Brain microvascular endothelial cell (primary cell): ENCODE measurements at regions not wholly inside any gene's neighbourhood (a gene's known extent, or its start where the extent isn't known, plus 50 kb on each side); places are given as distances from the start of the nearest gene placed in this dataset.

Experiments
- DNase-seq: peaks from one replicate; pipeline ENCODE4 v3.0.0-alpha.2; 2020
- H3K27ac ChIP-seq: fragments of 250-450 bp; sonication (Bioruptor Pico); 2 replicates; pipeline ENCODE4 v1.5.1; 2020; ENCODE audit warnings: mild to moderate bottlenecking, moderate library complexity
- H3K27me3 ChIP-seq: fragments of 250-450 bp; sonication (Bioruptor Pico); replicated peaks from 2 replicates; pipeline ENCODE4 v1.5.1; 2020; ENCODE audit warnings: mild to moderate bottlenecking
- H3K36me3 ChIP-seq: fragments of 250-450 bp; sonication (Bioruptor Pico); replicated peaks from 2 replicates; pipeline ENCODE4 v1.5.1; 2020; ENCODE audit warnings: mild to moderate bottlenecking
- H3K4me3 ChIP-seq: 2 replicates; pipeline ENCODE4 v1.5.1; 2011; ENCODE audit warnings: low read depth, mild to moderate bottlenecking, control low read depth, low read length, moderate library complexity
- in situ Hi-C: cut with HindIII; loops from 2 replicates; pipeline ENCODE4 v1.10.0; 2017; ENCODE audit warnings: low sequenced_read_pairs, low pct_ligation_motif_present
- TF ChIP-seq, protein P1 (sequence below): IDR thresholded peaks from 2 replicates; pipeline ENCODE4 v1.5.1; 2011; ENCODE audit warnings: low read depth, mild to moderate bottlenecking, moderate library complexity, low read length, control low read depth, inconsistent platforms; ENCODE audit errors: missing control alignments

DNA sequence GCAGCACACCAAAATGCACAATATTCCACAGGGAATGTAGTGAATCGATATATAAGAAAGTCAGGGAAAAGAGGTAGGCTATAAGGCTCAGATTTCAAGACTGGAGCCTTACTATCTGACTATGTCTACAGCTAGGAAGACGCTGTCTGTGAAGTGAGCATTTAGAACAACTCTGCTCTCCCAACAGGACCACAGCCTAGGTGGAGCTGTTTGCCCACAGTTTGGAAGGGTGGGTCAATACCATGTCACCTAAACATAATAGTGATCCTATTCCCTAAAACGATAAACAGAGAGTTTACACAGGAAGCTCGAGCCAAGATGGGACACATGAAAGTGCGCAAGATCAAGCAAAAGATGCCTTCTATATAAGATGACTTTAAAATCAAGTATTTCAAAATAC lies 2486.0 kb upstream of the PCDH20 start:
- Histone ChIP-seq H3K27ac (no peak overlapping the region), H3K27me3 (no peaks in the 10 kb centered on the region), H3K36me3 (no peaks in the 10 kb centered on the region), H3K4me3 (no peak overlapping the region)
- TF ChIP-seq, protein P1, sequence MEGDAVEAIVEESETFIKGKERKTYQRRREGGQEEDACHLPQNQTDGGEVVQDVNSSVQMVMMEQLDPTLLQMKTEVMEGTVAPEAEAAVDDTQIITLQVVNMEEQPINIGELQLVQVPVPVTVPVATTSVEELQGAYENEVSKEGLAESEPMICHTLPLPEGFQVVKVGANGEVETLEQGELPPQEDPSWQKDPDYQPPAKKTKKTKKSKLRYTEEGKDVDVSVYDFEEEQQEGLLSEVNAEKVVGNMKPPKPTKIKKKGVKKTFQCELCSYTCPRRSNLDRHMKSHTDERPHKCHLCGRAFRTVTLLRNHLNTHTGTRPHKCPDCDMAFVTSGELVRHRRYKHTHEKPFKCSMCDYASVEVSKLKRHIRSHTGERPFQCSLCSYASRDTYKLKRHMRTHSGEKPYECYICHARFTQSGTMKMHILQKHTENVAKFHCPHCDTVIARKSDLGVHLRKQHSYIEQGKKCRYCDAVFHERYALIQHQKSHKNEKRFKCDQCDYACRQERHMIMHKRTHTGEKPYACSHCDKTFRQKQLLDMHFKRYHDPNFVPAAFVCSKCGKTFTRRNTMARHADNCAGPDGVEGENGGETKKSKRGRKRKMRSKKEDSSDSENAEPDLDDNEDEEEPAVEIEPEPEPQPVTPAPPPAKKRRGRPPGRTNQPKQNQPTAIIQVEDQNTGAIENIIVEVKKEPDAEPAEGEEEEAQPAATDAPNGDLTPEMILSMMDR, result no peak
- DNase-seq, result no peak
- in situ Hi-C loops, result no loop called here

DNA sequence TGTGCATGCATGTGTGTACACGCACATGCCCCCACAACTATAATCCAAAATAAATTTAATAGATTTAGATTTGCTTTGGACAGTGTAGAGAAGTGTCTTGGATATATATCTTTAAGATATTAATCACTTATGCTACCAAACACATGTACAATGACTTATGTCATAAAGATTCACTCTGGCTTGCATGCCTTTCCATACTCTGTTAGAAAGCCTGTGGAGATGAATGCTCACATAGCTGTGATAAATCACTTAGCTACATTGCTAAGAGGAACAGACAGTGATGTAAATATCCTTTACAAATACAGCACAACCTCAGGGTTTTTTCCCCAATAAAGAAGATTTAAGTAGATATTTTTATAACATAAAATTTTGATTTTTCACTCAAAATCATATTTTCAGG lies 2484.8 kb upstream of the PCDH20 start:
- no peak overlapping the region for H3K27ac ChIP-seq
- H3K36me3 ChIP-seq, result no peaks in the 10 kb centered on the region
- H3K27me3 ChIP-seq, result no peaks in the 10 kb centered on the region
- no peak overlapping the region for H3K4me3 ChIP-seq
- DNase-seq, result no peak
- TF ChIP-seq, protein P1, result no peak
- in situ Hi-C loops, result no loop called here

DNA sequence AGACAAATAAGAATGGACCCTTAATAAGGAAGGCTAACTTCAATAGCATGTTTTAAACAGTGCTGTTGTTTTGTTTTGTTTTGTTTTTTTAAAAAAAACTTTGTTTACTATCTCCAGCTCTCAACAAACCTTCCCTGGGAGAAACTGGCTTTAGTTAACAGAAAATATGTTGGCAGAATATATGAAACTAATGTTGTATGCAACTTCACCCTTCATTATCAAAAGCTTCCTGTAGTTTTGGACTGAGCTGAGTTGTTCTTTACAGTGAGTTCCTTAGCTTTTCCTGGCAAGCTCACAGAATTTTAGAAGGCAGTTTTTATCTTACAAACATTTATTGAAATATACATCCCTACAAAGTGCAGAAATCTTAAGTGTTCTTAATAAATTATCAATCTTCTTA lies 2480.7 kb upstream of the PCDH20 start:
- no peak for DNase-seq
- H3K27ac ChIP-seq, result no peak overlapping the region
- TF ChIP-seq, protein P1, result no peak
- in situ Hi-C loops, result no loop called here
- H3K36me3 ChIP-seq, result no peaks in the 10 kb centered on the region
- H3K27me3 ChIP-seq, result no peaks in the 10 kb centered on the region
- H3K4me3 ChIP-seq, result no peak overlapping the region

DNA sequence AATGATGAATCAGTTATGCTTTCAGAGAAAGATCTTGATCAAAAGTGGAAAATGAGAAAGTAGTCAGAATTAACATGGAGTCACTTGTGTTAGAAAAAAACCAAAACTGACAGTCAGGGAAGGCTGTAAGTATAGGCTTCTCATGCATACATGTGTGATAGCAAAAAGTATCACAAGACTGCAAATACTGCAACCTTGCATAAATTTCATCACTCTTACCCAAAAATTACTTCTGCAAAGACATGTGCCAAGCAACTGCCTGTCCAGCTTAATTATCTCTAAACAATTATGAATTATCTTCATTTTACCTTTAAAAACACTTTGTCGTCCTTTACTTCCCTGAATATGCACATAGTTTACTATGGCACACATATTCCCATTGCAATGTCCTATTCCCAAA lies 2466.4 kb upstream of the PCDH20 start:
- DNase-seq, result no peak
- Histone ChIP-seq H3K36me3 (no peaks in the 10 kb centered on the region), H3K27ac (no peak overlapping the region), H3K27me3 (no peaks in the 10 kb centered on the region), H3K4me3 (no peak overlapping the region)
- TF ChIP-seq, protein P1, result no peak
- in situ Hi-C loops, result no loop called here

DNA sequence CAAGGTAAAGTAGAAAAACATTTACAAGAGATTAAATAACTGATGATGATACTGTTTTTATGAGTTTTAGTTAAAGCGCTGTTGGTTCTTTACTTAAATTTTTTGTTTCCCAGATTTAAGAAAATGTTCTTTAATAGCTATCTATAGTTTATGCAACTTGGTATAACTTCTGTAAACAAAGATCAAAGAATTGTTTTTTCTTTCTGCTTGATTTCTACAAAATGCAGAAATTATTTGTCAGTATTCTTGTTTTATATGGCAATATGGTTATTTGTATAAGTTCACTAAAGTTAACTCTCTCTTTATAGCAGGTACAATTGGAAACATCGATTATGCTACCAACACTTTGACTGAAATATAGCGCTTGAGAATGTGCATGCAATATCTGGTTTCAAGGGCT lies 2465.1 kb upstream of the PCDH20 start:
- TF ChIP-seq, protein P1, result no peak
- in situ Hi-C loops, result no loop called here
- no peak overlapping the region for H3K4me3 ChIP-seq

DNA sequence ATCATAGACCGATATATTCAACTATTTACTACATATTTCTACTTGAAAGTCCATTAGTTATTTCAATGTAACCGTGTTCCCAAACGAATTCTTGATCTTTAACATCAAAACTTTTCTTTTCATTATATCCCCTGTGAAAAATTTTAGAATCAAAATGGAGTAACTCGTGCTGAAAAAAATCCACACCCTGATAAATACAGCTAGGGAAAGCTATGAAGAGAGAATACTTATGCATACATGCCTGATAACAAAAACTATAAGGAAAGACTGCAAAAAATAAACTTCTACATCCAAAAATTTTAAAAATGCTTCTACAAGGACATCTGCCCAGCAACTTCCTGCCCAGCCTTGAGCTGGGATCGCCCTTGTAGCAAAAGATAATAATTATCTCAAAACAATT lies 2458.3 kb upstream of the PCDH20 start:
- H3K27me3 ChIP-seq, result no peaks in the 10 kb centered on the region
- H3K4me3 ChIP-seq, result no peak overlapping the region
- H3K36me3 ChIP-seq, result no peaks in the 10 kb centered on the region
- in situ Hi-C loops, result no loop called here
- DNase-seq, result no peak
- TF ChIP-seq, protein P1, result no peak
- no peak overlapping the region for H3K27ac ChIP-seq

More for the DNA sequence above, 2465.1 kb upstream of the PCDH20 start:
- DNase-seq, result no peak
- Histone ChIP-seq H3K27me3 (no peaks in the 10 kb centered on the region), H3K36me3 (no peaks in the 10 kb centered on the region), H3K27ac (no peak overlapping the region)
